HG03095 (cell line): ENCODE measurements at regions not wholly inside any gene's neighbourhood (a gene's known extent, or its start where the extent isn't known, plus 50 kb on each side); places are given as distances from the start of the nearest gene placed in this dataset.
"Not testable (repeated sequence)": the region's sequence is repeated elsewhere in the genome, so short reads cannot be mapped to it uniquely, and the experiment has no call there.

Experiments used
- ATAC-seq: cut with Tn5 transposase; IDR thresholded peaks from one replicate; pipeline ENCODE4 v1.9.1; 2021; ENCODE audit warnings: moderate library complexity; ENCODE audit not compliant: unreplicated experiment

- ATAC-seq = not testable (repeated sequence)
Observed at GRCh38 chr16:21514474-21514840, 84.9 kb upstream of the METTL9 start.

- not testable (repeated sequence) for ATAC-seq
Observed at GRCh38 chr16:21516705-21517040, 82.7 kb upstream of the METTL9 start.

DNA sequence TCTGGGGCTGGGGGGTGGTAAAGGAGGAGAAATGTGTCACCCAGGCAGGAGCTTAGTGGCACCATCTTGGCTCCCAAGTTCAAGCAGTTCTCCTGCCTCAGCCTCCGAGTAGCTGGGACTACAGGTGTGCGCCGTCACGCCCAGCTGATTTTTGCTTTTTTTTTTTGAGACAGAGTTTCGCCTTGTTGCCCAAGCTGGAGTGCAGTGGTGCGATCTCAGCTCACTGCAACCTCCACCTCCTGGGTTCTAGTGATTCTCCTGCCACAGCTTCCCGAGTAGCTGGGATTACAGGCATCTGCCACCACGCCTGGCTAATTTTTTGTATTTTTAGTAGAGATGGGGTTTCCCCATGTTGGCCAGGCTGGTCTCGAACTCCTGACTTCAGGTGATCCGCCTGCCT lies 82.1 kb upstream of the METTL9 start:
- not testable (repeated sequence) for ATAC-seq

GRCh38 chr16:21519361-21520133 lies 79.8 kb upstream of the METTL9 start:
- peak; percentile 5 for ATAC-seq

DNA sequence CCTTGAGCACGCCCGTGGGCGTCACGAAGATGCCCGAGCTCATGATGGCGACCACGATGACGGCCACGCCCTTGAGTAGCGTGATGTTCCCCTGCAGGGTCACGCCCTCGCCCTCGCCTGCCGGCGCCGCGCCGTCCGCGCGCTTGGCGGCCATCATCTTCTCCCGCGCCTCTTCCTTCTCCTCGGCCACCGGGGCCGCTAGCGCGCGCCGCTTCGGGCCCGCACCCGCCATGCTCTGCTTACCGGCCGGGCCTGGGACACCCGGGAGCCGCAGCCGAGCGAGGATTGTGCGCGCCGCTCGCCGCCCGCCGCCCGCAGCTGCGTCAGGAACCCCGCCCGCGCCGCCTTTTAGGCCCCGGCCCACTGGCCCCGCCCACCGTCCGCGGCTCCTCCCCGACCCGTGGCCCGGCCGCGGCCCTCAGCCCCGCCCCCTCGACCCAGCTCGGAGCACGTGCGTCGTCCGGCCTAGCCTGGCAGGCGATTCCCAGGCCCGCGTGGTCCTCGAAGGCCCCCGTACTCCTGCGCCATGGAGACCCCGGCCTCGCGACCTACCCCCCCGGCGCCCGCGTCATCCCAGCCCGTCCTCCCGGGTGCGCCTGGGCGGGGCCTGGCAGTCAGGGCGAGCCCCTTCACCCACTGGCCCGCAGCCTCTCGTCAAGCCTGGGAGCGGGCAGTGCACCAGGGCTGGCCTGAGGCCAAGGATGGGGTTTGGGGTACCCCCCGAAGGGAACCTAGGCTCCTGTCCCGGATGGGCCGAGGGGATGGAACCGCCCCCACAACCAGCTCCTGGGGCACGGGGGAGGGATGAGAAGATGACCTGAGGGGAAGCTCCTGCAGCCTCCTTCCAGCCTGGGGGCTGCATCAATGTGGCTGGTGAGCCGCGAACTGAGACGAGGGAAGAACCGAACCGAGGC lies 79.0 kb upstream of the METTL9 start:
- peak; percentile 46 for ATAC-seq

GRCh38 chr16:21521048-21521389 lies 78.4 kb upstream of the METTL9 start:
- not testable (repeated sequence) for ATAC-seq

DNA sequence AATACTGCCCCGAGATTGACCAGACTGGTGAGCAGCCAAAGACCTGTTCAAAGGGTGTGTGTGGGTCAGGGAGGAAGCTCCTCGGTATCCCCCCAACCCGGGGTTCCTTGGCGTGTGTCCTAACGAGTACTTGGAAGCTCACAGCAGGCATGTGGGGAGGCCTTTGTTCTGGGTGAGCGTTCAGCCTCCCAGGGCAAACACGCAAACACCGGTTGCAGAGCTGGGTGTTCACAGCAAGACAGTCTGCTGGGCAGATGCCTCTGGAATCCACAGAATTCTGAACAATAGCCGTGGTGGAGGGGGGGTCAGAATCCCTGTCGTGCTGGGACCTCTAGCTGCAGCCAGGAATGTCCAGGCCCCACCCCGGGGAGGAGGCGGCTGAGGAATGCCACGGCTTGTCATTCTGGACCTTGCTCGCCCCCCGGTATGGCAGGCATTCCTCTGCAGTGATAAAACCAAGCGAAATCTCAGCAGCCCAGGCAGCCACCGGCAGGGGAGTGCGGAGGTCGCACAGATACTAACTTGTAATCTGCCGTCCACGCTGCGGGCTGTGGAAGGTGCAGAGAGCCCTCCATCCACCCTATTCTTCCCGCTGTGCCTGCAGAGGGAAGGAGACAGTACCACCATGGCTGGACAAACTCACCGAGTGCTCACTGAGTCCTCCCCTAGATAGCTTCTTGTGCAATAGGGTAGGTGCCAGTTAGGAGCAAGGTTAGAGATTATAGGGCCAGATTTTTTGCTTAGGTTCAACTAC lies 77.8 kb upstream of the METTL9 start:
- not testable (repeated sequence) for ATAC-seq

DNA sequence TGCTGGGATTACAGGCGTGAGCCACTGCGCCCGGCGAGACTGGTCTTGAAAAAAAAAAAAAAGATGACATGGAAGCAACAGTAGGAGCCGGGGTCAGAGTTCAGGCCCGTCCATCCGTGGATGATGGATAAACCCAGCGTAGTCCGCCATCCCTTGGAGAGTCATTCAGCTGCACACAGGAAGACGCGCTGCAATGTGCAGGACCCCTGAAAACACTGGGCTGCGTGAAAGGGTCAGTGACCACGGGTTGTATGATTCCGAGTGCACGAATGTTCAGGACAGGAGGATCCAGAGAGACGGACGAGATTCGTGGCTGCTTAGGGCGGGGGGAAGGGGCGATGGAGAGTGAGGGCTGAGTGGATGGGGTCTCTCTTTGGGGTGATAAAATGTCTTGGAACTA lies 76.5 kb upstream of the METTL9 start:
- not testable (repeated sequence) for ATAC-seq

- no peak for ATAC-seq
Observed at GRCh38 chr16:21523411-21524067, 75.8 kb upstream of the METTL9 start.

DNA sequence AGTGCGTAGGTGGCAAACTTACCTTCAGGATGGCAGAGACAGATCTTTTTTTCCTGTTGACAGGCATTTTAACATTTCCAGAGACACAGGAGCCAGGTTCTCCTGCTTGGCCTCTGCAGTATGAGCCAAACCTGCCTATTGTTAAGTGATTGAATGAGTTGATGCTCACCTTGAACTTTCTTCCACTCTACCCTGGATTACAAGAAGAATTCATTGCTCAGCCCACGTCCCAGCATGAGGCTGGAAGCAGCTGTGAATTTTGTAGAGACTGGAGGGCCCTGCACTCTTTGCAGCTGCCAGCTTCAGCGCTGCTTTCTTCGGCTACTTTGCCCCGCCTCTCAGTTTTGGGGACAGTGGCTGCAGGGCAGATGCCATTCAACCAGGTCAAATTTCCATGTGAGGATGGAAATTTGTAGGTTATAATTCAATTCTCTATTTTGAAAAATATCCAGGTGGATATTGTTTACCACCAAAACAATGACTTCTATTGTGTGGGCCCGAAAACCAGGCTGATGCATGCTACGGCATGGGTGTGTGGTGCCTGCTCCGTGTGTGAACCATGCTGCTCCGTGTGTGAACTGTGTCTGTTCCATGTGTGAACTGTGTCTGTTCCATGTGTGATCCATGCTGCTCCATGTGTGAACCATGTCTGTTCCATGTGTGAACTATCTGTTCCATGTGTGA lies 75.2 kb upstream of the METTL9 start:
- no peak for ATAC-seq

DNA sequence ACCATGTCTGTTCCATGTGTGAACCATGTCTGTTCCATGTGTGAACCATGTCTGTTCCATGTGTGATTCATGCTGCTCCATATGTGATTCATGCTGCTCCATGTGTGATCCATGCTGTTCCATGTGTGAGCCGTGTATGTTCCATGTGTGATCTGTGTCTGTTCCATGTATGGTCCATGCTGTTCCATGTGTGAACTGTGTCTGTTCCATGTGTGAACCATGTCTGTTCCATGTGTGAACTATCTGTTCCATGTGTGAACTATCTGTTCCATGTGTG lies 74.7 kb upstream of the METTL9 start:
- not testable (repeated sequence) for ATAC-seq

DNA sequence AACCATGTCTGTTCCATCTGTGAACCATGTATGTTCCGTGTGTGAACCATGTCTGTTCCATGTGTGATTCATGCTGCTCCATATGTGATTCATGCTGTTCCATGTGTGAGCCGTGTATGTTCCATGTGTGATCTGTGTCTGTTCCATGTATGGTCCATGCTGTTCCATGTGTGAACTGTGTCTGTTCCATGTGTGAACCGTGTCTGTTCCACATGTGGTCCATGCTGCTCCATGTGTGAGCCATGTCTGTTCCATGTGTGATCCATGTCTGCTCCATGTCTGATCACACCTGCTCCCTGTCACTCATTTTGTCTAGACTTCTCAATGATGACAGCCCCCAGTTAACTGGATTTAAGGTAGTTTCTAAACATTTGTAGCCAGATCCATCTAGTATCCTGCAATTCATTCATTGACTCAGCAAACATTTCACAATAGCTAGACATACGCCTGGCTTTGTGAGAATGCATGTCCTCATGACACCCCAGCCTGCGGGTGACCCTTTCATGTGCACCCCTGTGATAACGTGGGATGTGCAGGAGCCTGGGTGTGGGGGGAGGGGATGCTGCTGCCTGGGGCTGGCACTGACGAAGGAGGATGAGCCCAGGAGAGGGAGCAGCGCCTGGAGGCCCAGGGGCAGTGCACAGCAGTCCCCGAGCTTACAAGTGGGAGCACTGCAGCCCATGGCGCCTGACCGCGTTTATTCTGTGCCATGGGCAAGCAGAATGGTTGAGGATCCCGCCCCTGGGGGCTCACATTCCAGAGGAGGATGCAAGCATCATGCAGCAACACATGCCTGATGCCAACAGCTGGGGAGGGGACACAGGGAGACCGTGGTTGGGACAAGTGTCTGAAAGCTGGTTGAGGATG lies 74.1 kb upstream of the METTL9 start:
- not testable (repeated sequence) for ATAC-seq

DNA sequence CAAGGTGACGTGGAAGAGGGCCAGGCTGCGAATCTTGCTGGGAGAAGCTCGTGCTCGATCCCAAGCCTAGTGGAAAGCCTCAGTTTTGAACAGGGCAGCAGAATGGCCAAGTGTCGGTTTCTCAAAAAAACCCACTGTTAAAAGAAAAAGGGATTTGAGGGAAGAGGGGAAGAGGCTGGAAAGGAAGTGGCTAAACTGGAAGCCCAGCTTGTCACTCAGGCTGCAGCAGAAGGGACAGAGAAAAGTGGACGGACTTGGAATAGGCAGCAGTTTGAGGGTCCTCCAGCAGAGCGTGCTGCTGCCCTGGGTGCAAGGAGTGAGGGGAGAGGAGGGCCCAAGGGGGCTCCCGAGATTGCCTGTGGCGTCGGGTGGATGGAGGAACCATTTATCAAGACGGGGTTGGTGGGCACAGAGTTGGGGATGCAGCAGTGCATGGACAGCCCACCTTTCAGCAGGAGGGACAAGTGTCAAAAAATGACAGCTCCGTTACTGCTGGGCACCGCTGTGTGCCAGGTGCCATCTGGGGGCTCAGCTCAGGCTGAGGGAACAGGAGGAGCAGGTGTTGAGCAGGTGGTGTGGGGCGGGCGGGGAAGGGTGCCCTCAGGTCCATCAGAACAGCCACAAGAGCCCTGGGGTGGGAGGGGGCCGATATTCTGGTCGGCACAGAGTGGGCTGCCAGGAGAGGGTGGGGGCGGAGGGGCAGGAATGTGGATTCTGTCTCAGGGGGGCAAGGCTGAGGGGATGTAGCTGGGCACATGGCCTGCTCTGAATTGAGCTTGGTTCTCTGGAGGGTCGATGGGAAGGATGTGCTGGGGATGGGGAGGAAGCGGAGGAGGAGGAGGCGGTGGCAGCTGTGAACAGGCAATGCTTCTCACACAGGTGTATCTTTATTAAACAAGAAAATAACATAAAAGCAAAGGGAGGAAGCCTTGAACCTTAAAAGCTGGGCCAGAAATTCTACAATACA lies 73.1 kb upstream of the METTL9 start:
- ATAC-seq = not testable (repeated sequence)

GRCh38 chr16:21526923-21527807 lies 72.2 kb upstream of the METTL9 start:
- no peak for ATAC-seq

GRCh38 chr16:21529060-21529658 lies 70.2 kb upstream of the METTL9 start:
- ATAC-seq = not testable (repeated sequence)

DNA sequence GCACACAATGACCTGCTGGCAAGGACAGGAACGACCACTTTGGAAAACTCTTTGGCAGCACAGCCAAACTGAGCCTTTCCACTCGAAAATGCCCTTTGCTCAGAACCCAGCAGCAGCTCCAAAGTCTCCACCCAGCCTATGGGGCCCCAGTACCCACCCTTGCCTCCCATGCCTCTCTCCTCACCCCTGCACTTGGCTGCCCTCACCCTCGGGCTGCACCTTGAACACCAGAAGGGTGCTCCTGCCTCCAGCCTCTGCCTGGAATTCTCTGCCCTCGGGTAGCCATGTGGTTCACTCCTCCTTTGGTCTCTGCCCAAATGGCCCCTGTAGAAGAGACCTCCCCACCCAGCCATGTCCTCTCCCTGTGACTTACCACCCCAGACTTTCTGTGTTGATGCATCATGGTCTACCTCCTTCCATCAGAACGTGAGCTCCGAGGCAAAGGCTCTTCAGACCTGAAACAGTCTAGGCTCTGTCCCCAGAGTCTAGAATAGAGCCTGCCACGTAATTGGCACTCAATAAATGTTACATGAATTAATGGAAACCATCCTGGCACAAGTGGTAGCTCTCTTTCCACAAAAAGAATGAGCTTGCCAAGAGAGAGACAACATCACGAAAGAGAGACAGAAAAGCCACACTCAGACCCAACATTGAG lies 68.5 kb upstream of the METTL9 start:
- ATAC-seq = not testable (repeated sequence)

DNA sequence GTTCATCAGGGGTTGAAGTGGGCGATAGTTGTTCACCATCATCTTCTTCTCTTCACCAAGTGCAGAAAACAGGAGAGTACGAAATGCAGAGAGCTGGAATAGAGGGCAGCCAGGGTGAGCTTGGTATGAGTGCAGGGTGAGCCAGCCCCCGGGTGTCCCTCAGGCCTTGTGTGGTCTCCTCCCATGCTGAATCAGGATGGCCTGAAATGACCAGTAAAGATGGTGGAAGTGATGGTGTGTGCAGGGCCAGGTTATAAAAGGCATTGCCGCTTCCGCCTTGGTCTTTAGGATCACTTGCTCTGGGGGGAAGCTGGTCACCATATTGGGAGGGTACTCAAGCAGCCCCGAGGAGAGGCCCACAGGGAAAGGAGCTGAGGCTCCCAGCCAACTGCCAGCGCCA lies 66.4 kb upstream of the METTL9 start:
- not testable (repeated sequence) for ATAC-seq
